SK-N-SH treated with all-trans-retinoic acid at 6 μM for 48 hours (cell line): ENCODE measurements at regions not wholly inside any gene's neighbourhood (a gene's known extent, or its start where the extent isn't known, plus 50 kb on each side); places are given as distances from the start of the nearest gene placed in this dataset.

Experiments used
- ATAC-seq: fragments of 200-7000 bp; cut with Tn5 transposase; 3 replicates; pipeline ENCODE4 v1.9.1; 2020; ENCODE audit warnings: mild to moderate bottlenecking, moderate library complexity
- ARNTL ChIP-seq: fragments of 450-650 bp; formaldehyde crosslinking; IDR thresholded peaks from 2 replicates; pipeline ENCODE4 v1.5.0; 2020; ENCODE audit warnings: low read depth, mild to moderate bottlenecking, moderate library complexity, borderline replicate concordance
- BACH2 ChIP-seq: fragments of 250-450 bp; sonication (Bioruptor Pico); IDR thresholded peaks from 2 replicates; pipeline ENCODE4 v1.9.0; 2021; ENCODE audit warnings: mild to moderate bottlenecking, borderline replicate concordance
- CSDC2 ChIP-seq: fragments of 250-450 bp; sonication (Bioruptor Pico); IDR thresholded peaks from 2 replicates; pipeline ENCODE4 v1.5.0; 2020; ENCODE audit warnings: mild to moderate bottlenecking, moderate library complexity
- ESRRG ChIP-seq: fragments of 250-450 bp; sonication (Bioruptor Pico); IDR thresholded peaks from 2 replicates; pipeline ENCODE4 v1.6.1; 2021; ENCODE audit warnings: mild to moderate bottlenecking
- GLIS3 ChIP-seq: fragments of 250-450 bp; sonication (Bioruptor Pico); IDR thresholded peaks from 2 replicates; pipeline ENCODE4 v1.5.0; 2020; ENCODE audit warnings: mild to moderate bottlenecking, moderate library complexity
- ISL1 ChIP-seq: fragments of 250-450 bp; sonication (Bioruptor Pico); IDR thresholded peaks from 2 replicates; pipeline ENCODE4 v2.1.2; 2022; ENCODE audit warnings: mild to moderate bottlenecking, moderate library complexity
- OSR1 ChIP-seq: fragments of 250-450 bp; sonication (Bioruptor Pico); IDR thresholded peaks from 2 replicates; pipeline ENCODE4 v1.8.0; 2022; ENCODE audit warnings: moderate library complexity, mild to moderate bottlenecking, inconsistent platforms
- PPARA ChIP-seq: fragments of 250-450 bp; sonication (Bioruptor Pico); IDR thresholded peaks from 2 replicates; pipeline ENCODE4 v1.5.0; 2020; ENCODE audit warnings: mild to moderate bottlenecking, borderline replicate concordance
- RARB ChIP-seq: fragments of 250-450 bp; sonication (Bioruptor Pico); IDR thresholded peaks from 2 replicates; pipeline ENCODE4 v1.8.0; 2021; ENCODE audit warnings: mild to moderate bottlenecking, moderate library complexity
- SNAI2 ChIP-seq: fragments of 250-450 bp; sonication (Bioruptor Pico); IDR thresholded peaks from 2 replicates; pipeline ENCODE4 v1.5.0; 2020; ENCODE audit warnings: mild to moderate bottlenecking, moderate library complexity
- TCF4 ChIP-seq: fragments of 250-450 bp; sonication (Bioruptor Pico); IDR thresholded peaks from 2 replicates; pipeline ENCODE4 v1.8.0; 2021; ENCODE audit warnings: mild to moderate bottlenecking, moderate library complexity, borderline replicate concordance
- ZC3H10 ChIP-seq: fragments of 250-450 bp; sonication (Bioruptor Pico); IDR thresholded peaks from 2 replicates; pipeline ENCODE4 v1.5.1; 2021; ENCODE audit warnings: mild to moderate bottlenecking, moderate library complexity
- ZFP3 ChIP-seq: fragments of 250-450 bp; sonication (Bioruptor Pico); IDR thresholded peaks from 2 replicates; pipeline ENCODE4 v1.5.0; 2020; ENCODE audit warnings: mild to moderate bottlenecking, moderate library complexity
- ZFP30 ChIP-seq: fragments of 450-650 bp; formaldehyde crosslinking; IDR thresholded peaks from 2 replicates; pipeline ENCODE4 v1.5.0; 2022; ENCODE audit warnings: mild to moderate bottlenecking, moderate library complexity
- ZNF565 ChIP-seq: fragments of 450-650 bp; formaldehyde crosslinking; conservative IDR thresholded peaks from 2 replicates; pipeline ENCODE4 v1.5.0; 2020; ENCODE audit warnings: low read depth, mild to moderate bottlenecking, moderate library complexity
- ZNF70 ChIP-seq: fragments of 450-650 bp; formaldehyde crosslinking; IDR thresholded peaks from 2 replicates; pipeline ENCODE4 v1.5.0; 2020; ENCODE audit warnings: mild to moderate bottlenecking, moderate library complexity
- ZNF8 ChIP-seq: fragments of 450-650 bp; formaldehyde crosslinking; IDR thresholded peaks from 2 replicates; pipeline ENCODE4 v1.5.0; 2020; ENCODE audit warnings: mild to moderate bottlenecking, moderate library complexity
- TF ChIP-seq, protein P1 (sequence below): fragments of 250-450 bp; sonication (Bioruptor Pico); IDR thresholded peaks from 2 replicates; pipeline ENCODE4 v1.5.1; 2021; ENCODE audit warnings: mild to moderate bottlenecking, moderate library complexity
- TF ChIP-seq, protein P2 (sequence below): fragments of 250-450 bp; sonication (Bioruptor Pico); IDR thresholded peaks from 2 replicates; pipeline ENCODE4 v1.5.1; 2020; ENCODE audit warnings: low read depth, mild to moderate bottlenecking, moderate library complexity
- TF ChIP-seq, protein P3 (sequence below): fragments of 250-450 bp; sonication (Bioruptor Pico); IDR thresholded peaks from 2 replicates; pipeline ENCODE4 v1.8.0; 2021; ENCODE audit warnings: low read depth, mild to moderate bottlenecking, moderate library complexity, borderline replicate concordance
- TF ChIP-seq, protein P4 (sequence below): fragments of 250-450 bp; sonication (Bioruptor Pico); IDR thresholded peaks from 2 replicates; pipeline ENCODE4 v1.8.0; 2020; ENCODE audit warnings: mild to moderate bottlenecking, moderate library complexity, borderline replicate concordance
- TF ChIP-seq, protein P5 (sequence below): fragments of 250-450 bp; sonication (Bioruptor Pico); IDR thresholded peaks from 2 replicates; pipeline ENCODE4 v1.5.0; 2020; ENCODE audit warnings: mild to moderate bottlenecking, moderate library complexity

DNA sequence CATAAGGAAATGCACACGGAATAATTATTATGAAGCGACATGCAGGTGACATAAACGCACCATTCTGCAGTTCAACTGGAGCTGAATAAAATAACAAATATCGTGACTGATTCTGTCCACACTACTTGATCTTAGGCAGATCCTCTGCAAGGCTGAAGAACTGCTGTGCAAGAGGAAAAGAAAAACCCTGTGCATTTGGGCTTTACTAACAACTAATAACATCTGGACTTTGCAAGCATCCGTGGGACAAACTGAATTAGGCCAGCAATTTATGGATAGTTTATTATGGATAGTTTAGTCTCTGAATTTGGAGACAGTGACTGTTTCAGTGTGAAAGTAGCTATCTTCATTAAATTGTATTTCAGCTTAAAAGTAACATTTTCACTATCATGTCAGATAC, 309.4 kb downstream of the SFMBT2 start:
- no peak for ATAC-seq
- no peak for TF ChIP-seq CSDC2 (CRISPR knock-in tag)
- TF ChIP-seq, protein P1, sequence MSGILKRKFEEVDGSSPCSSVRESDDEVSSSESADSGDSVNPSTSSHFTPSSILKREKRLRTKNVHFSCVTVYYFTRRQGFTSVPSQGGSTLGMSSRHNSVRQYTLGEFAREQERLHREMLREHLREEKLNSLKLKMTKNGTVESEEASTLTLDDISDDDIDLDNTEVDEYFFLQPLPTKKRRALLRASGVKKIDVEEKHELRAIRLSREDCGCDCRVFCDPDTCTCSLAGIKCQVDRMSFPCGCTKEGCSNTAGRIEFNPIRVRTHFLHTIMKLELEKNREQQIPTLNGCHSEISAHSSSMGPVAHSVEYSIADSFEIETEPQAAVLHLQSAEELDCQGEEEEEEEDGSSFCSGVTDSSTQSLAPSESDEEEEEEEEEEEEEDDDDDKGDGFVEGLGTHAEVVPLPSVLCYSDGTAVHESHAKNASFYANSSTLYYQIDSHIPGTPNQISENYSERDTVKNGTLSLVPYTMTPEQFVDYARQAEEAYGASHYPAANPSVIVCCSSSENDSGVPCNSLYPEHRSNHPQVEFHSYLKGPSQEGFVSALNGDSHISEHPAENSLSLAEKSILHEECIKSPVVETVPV: no peak
- no peak for TF ChIP-seq ZNF8
- TF ChIP-seq ZNF565 (CRISPR knock-in tag): no peak
- no peak for TF ChIP-seq ZFP30 (CRISPR knock-in tag)
- TF ChIP-seq BACH2: no peak
- TF ChIP-seq, protein P2, sequence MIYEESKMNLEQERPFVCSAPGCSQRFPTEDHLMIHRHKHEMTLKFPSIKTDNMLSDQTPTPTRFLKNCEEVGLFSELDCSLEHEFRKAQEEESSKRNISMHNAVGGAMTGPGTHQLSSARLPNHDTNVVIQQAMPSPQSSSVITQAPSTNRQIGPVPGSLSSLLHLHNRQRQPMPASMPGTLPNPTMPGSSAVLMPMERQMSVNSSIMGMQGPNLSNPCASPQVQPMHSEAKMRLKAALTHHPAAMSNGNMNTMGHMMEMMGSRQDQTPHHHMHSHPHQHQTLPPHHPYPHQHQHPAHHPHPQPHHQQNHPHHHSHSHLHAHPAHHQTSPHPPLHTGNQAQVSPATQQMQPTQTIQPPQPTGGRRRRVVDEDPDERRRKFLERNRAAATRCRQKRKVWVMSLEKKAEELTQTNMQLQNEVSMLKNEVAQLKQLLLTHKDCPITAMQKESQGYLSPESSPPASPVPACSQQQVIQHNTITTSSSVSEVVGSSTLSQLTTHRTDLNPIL (CRISPR knock-in tag): no peak
- no peak for TF ChIP-seq SNAI2 (CRISPR knock-in tag)
- TF ChIP-seq ARNTL (CRISPR knock-in tag): no peak
- no peak for TF ChIP-seq PPARA (CRISPR knock-in tag)
- TF ChIP-seq RARB (CRISPR knock-in tag): no peak
- TF ChIP-seq, protein P3, sequence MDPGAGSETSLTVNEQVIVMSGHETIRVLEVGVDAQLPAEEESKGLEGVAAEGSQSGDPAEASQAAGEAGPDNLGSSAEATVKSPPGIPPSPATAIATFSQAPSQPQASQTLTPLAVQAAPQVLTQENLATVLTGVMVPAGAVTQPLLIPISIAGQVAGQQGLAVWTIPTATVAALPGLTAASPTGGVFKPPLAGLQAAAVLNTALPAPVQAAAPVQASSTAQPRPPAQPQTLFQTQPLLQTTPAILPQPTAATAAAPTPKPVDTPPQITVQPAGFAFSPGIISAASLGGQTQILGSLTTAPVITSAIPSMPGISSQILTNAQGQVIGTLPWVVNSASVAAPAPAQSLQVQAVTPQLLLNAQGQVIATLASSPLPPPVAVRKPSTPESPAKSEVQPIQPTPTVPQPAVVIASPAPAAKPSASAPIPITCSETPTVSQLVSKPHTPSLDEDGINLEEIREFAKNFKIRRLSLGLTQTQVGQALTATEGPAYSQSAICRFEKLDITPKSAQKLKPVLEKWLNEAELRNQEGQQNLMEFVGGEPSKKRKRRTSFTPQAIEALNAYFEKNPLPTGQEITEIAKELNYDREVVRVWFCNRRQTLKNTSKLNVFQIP: no peak
- TF ChIP-seq ZFP3 (CRISPR knock-in tag): no peak
- TF ChIP-seq ZC3H10 (CRISPR knock-in tag): no peak
- TF ChIP-seq, protein P4, sequence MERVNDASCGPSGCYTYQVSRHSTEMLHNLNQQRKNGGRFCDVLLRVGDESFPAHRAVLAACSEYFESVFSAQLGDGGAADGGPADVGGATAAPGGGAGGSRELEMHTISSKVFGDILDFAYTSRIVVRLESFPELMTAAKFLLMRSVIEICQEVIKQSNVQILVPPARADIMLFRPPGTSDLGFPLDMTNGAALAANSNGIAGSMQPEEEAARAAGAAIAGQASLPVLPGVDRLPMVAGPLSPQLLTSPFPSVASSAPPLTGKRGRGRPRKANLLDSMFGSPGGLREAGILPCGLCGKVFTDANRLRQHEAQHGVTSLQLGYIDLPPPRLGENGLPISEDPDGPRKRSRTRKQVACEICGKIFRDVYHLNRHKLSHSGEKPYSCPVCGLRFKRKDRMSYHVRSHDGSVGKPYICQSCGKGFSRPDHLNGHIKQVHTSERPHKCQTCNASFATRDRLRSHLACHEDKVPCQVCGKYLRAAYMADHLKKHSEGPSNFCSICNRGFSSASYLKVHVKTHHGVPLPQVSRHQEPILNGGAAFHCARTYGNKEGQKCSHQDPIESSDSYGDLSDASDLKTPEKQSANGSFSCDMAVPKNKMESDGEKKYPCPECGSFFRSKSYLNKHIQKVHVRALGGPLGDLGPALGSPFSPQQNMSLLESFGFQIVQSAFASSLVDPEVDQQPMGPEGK: no peak
- TF ChIP-seq ESRRG (CRISPR knock-in tag): no peak
- TF ChIP-seq, protein P5, sequence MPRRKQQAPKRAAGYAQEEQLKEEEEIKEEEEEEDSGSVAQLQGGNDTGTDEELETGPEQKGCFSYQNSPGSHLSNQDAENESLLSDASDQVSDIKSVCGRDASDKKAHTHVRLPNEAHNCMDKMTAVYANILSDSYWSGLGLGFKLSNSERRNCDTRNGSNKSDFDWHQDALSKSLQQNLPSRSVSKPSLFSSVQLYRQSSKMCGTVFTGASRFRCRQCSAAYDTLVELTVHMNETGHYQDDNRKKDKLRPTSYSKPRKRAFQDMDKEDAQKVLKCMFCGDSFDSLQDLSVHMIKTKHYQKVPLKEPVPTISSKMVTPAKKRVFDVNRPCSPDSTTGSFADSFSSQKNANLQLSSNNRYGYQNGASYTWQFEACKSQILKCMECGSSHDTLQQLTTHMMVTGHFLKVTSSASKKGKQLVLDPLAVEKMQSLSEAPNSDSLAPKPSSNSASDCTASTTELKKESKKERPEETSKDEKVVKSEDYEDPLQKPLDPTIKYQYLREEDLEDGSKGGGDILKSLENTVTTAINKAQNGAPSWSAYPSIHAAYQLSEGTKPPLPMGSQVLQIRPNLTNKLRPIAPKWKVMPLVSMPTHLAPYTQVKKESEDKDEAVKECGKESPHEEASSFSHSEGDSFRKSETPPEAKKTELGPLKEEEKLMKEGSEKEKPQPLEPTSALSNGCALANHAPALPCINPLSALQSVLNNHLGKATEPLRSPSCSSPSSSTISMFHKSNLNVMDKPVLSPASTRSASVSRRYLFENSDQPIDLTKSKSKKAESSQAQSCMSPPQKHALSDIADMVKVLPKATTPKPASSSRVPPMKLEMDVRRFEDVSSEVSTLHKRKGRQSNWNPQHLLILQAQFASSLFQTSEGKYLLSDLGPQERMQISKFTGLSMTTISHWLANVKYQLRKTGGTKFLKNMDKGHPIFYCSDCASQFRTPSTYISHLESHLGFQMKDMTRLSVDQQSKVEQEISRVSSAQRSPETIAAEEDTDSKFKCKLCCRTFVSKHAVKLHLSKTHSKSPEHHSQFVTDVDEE (CRISPR knock-in tag): no peak
- no peak for TF ChIP-seq TCF4 (CRISPR knock-in tag)
- TF ChIP-seq, all 23 proteins: peak for 0

DNA sequence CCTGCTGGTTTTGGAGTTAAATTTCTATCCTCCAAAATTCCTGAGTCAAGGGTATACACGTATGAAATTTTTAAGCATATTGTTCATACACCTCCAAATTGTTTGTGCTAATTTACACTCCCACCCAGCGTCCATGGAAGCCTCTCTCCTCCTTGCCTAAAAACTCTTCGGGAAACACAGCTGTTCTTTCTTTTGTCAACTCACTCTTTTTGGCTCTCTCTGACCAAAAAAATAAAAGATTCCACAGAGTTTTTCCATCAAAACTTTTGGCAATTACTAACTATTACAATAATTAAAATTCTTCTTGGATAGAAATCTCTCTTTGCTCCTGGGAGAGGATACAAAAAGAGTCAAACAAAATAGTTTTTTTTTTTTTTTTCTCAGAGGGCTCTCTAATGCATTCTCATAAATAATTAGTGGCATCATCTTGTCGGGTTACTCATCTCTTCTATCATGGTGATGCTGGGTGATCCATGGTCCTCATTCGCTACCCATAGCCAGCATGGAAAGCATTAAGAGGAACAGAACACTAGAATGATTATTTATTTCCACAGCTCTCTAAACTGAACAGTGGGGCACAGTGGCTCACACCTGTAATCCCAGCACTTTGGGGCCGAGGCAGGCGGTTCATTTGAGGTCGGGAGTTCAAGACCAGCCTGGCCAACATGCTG, 310.7 kb downstream of the SFMBT2 start:
- ATAC-seq: no peak
- TF ChIP-seq ZNF565 (CRISPR knock-in tag) (no peak), TCF4 (CRISPR knock-in tag) (no peak), ZNF70 (no peak), ZNF8 (no peak), SNAI2 (CRISPR knock-in tag) (no peak), ESRRG (CRISPR knock-in tag) (no peak), ZC3H10 (CRISPR knock-in tag) (no peak), ARNTL (CRISPR knock-in tag) (no peak), ZFP3 (CRISPR knock-in tag) (no peak), ISL1 (no peak), OSR1 (CRISPR knock-in tag) (no peak), GLIS3 (CRISPR knock-in tag) (no peak)
- TF ChIP-seq, protein P2 (CRISPR knock-in tag): no peak
- TF ChIP-seq, protein P5 (CRISPR knock-in tag): no peak
- TF ChIP-seq, protein P3: no peak
